ENCODE measurements at regions not wholly inside any gene's neighbourhood (a gene's known extent, or its start where the extent isn't known, plus 50 kb on each side); places are given as distances from the start of the nearest gene placed in this dataset.
A peak's percentile ranks its signal among the peaks of the same experiment; 100 is the strongest.
"Not testable (repeated sequence)": the region's sequence is repeated elsewhere in the genome, so short reads cannot be mapped to it uniquely, and the experiment has no call there.

- DNase-seq (ENCODE audit: low spot score) = no peak
- FAIRE-seq = no peak
Measured at GRCh38 chr1:73306899-73307555, 890.9 kb downstream of the LRRIQ3 start.

GRCh38 chr1:73273886-73274285 is 924.1 kb downstream of the LRRIQ3 start:
- FAIRE-seq (no peak), DNase-seq (ENCODE audit: low spot score) (no peak)

- FAIRE-seq; DNase-seq (ENCODE audit: low spot score): not testable (repeated sequence)
Measured at GRCh38 chr1:73245196-73245595, 952.8 kb downstream of the LRRIQ3 start.

- no peak for DNase-seq (ENCODE audit: low spot score)
- no peak for FAIRE-seq
Measured at GRCh38 chr1:73218995-73219546, 936.7 kb upstream of the NEGR1 start.

- no peak for DNase-seq (ENCODE audit: low spot score)
- no peak for FAIRE-seq
Measured at GRCh38 chr1:73205294-73205973, 923.1 kb upstream of the NEGR1 start.

- no peak for DNase-seq (ENCODE audit: low spot score)
- no peak for FAIRE-seq
Measured at GRCh38 chr1:73197972-73198371, 915.6 kb upstream of the NEGR1 start.

GRCh38 chr1:73194965-73195364 is 912.6 kb upstream of the NEGR1 start:
- no peak for DNase-seq (ENCODE audit: low spot score)
- FAIRE-seq = no peak

GRCh38 chr1:73183581-73183980 is 901.2 kb upstream of the NEGR1 start:
- FAIRE-seq = peak; percentile 53
- not testable (repeated sequence) for DNase-seq (ENCODE audit: low spot score)

GRCh38 chr1:73181190-73181540 is 898.8 kb upstream of the NEGR1 start:
- FAIRE-seq (no peak), DNase-seq (ENCODE audit: low spot score) (no peak)

GRCh38 chr1:73180397-73181189 is 898.3 kb upstream of the NEGR1 start:
- DNase-seq (ENCODE audit: low spot score) (no peak), FAIRE-seq (no peak)

- DNase-seq (ENCODE audit: low spot score) = no peak
- FAIRE-seq = no peak
Measured at GRCh38 chr1:73176902-73177301, 894.6 kb upstream of the NEGR1 start.

- DNase-seq (ENCODE audit: low spot score) (no peak), FAIRE-seq (no peak)
Measured at GRCh38 chr1:73167009-73167657, 884.8 kb upstream of the NEGR1 start.

GRCh38 chr1:73162564-73162963 is 880.2 kb upstream of the NEGR1 start:
- FAIRE-seq (no peak), DNase-seq (ENCODE audit: low spot score) (peak; percentile 36)

- FAIRE-seq (no peak), DNase-seq (ENCODE audit: low spot score) (no peak)
Measured at GRCh38 chr1:73161418-73161817, 879.1 kb upstream of the NEGR1 start.

GRCh38 chr1:73160759-73161158 is 878.4 kb upstream of the NEGR1 start:
- FAIRE-seq = no peak

GRCh38 chr1:73144311-73144710 is 862.0 kb upstream of the NEGR1 start:
- FAIRE-seq = no peak
- DNase-seq (ENCODE audit: low spot score) = no peak

More at GRCh38 chr1:73160759-73161158, 878.4 kb upstream of the NEGR1 start:
- DNase-seq (ENCODE audit: low spot score) = no peak

- no peak for DNase-seq (ENCODE audit: low spot score)
- no peak for FAIRE-seq
Measured at GRCh38 chr1:73136975-73137374, 854.6 kb upstream of the NEGR1 start.

GRCh38 chr1:73106931-73107330 is 824.6 kb upstream of the NEGR1 start:
- DNase-seq (ENCODE audit: low spot score) (no peak), FAIRE-seq (no peak)

- FAIRE-seq = no peak
- no peak for DNase-seq (ENCODE audit: low spot score)
Measured at GRCh38 chr1:73105755-73106154, 823.4 kb upstream of the NEGR1 start.

GRCh38 chr1:73104749-73105148 is 822.4 kb upstream of the NEGR1 start:
- DNase-seq (ENCODE audit: low spot score) = no peak
- no peak for FAIRE-seq

GRCh38 chr1:73100216-73100615 is 817.9 kb upstream of the NEGR1 start:
- DNase-seq (ENCODE audit: low spot score) (no peak), FAIRE-seq (no peak)

GRCh38 chr1:73097917-73098316 is 815.6 kb upstream of the NEGR1 start:
- DNase-seq (ENCODE audit: low spot score) = no peak
- FAIRE-seq = no peak
